ENCODE measurements at regions not wholly inside any gene's neighbourhood (a gene's known extent, or its start where the extent isn't known, plus 50 kb on each side); places are given as distances from the start of the nearest gene placed in this dataset.

DNA sequence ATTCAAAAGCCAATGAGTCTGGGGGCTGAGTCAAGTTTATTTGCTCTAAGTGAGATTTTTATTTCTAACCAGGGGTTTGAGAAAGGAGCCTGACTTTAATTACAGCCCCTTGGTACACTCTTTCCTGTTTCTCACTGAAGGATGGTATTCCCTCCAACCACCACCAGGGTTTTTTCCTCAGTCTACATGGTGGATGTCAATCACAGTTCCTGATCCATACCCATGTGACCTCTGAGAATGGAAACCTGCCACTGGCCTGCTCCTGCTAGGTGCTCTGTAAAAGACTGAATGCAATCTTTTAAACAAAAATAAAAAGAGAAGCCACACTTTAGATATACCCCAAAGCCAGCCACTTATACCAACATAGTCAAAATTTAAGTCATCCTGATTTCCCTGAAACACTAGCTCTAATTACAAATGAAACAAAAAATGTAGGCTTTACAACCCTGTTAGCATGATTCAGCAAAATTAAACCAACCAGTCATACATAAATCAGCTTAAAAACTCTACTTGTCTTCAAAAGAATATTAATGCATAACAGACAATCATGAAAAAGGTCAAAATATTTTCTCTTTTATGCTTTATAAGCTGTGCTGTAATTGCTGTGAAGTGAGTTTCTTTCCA is 112.1 kb upstream of the NWD2 start:
- CTCF ChIA-PET = interaction anchor here (0.7 kb wide), 1 partner anchor 28 kb away, joined by 3 read pairs; no protein-coding TSS in a partner anchor
- TF ChIP-seq ZNF544 (tag by site-specific recombination; IDR thresholded peaks at IDR 0.05) (no peak), ZNF391 (tag by site-specific recombination; IDR thresholded peaks at IDR 0.05; ENCODE audit: borderline replicate concordance, low read depth) (no peak)
- Histone ChIP-seq H3K4me1 (ENCODE audit: control insufficient read depth, insufficient read depth, low read length) (no peaks in the 10 kb centered on the region), H3K36me3 (ENCODE audit: control insufficient read depth in 2 of 2, insufficient read depth in 1 of 2, low read length in 2 of 2) (no peaks in the 10 kb centered on the region), H3K4me3 (ENCODE audit: low read depth, low read length) (no peak overlapping the region), H3K9me3 (ENCODE audit: control insufficient read depth, insufficient read depth, low read depth, low read length) (no peaks in the 10 kb centered on the region), H3K27ac (ENCODE audit: extremely low read depth, low read depth, low read length) (no peak overlapping the region)
- POLR2A ChIA-PET = no interaction called here

DNA sequence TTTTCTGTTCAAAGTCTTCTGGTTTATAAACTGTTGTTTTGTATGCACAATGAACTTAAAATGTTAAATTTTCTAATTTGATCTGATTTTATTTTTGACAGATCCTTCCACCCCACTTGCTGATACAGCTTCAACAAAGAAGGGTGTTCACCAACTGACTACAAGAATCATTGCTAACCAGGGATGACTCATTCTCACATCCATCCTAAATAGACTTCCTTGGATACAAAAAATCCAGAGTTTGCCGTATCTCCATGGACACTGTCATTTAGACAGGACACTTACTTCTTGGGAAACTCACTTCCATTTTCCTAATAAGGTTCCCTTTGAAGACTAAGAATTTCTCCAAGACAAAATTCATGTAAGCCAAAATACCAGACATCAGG is 111.6 kb upstream of the NWD2 start:
- Histone ChIP-seq H3K4me3 (ENCODE audit: low read depth, low read length) (no peak overlapping the region), H3K4me1 (ENCODE audit: control insufficient read depth, insufficient read depth, low read length) (no peaks in the 10 kb centered on the region), H3K27ac (ENCODE audit: extremely low read depth, low read depth, low read length) (no peak overlapping the region), H3K36me3 (ENCODE audit: control insufficient read depth in 2 of 2, insufficient read depth in 1 of 2, low read length in 2 of 2) (no peaks in the 10 kb centered on the region), H3K9me3 (ENCODE audit: control insufficient read depth, insufficient read depth, low read depth, low read length) (no peaks in the 10 kb centered on the region)
- ChIA-PET CTCF (no interaction called here), POLR2A (no interaction called here)
- TF ChIP-seq ZNF610 (tag by site-specific recombination; IDR thresholded peaks at IDR 0.05; ENCODE audit: borderline replicate concordance) = no peak
- TF ChIP-seq ZBTB49 (tag by site-specific recombination; IDR thresholded peaks at IDR 0.05; ENCODE audit: low read depth) = no peak
- no peak for TF ChIP-seq MEIS1 (CRISPR knock-in tag; IDR thresholded peaks at IDR 0.05; ENCODE audit: borderline replicate concordance)
- TF ChIP-seq, protein P1, sequence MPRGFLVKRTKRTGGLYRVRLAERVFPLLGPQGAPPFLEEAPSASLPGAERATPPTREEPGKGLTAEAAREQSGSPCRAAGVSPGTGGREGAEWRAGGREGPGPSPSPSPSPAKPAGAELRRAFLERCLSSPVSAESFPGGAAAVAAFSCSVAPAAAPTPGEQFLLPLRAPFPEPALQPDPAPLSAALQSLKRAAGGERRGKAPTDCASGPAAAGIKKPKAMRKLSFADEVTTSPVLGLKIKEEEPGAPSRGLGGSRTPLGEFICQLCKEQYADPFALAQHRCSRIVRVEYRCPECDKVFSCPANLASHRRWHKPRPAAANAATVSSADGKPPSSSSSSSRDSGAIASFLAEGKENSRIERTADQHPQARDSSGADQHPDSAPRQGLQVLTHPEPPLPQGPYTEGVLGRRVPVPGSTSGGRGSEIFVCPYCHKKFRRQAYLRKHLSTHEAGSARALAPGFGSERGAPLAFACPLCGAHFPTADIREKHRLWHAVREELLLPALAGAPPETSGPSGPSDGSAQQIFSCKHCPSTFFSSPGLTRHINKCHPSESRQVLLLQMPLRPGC (tag by site-specific recombination; IDR thresholded peaks at IDR 0.05) = no peak
- no peak for TF ChIP-seq ZNF791 (tag by site-specific recombination; IDR thresholded peaks at IDR 0.05)
- no peak for TF ChIP-seq SP7 (tag by site-specific recombination; IDR thresholded peaks at IDR 0.05)
- no peak for TF ChIP-seq GLIS2 (tag by site-specific recombination; IDR thresholded peaks at IDR 0.05)
- TF ChIP-seq ZNF48 (tag by site-specific recombination; IDR thresholded peaks at IDR 0.05) = no peak
- no peak for TF ChIP-seq ZNF174 (tag by site-specific recombination; IDR thresholded peaks at IDR 0.05)
- TF ChIP-seq, protein P2, sequence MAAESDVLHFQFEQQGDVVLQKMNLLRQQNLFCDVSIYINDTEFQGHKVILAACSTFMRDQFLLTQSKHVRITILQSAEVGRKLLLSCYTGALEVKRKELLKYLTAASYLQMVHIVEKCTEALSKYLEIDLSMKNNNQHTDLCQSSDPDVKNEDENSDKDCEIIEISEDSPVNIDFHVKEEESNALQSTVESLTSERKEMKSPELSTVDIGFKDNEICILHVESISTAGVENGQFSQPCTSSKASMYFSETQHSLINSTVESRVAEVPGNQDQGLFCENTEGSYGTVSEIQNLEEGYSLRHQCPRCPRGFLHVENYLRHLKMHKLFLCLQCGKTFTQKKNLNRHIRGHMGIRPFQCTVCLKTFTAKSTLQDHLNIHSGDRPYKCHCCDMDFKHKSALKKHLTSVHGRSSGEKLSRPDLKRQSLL (tag by site-specific recombination; IDR thresholded peaks at IDR 0.05) = no peak

GRCh38 chr4:37138019-37138653 is 106.4 kb upstream of the NWD2 start:
- H3K27ac ChIP-seq (ENCODE audit: extremely low read depth, low read depth, low read length) = no peak overlapping the region
- H3K4me3 ChIP-seq (ENCODE audit: low read depth, low read length) = no peak overlapping the region
- ChIA-PET CTCF (no interaction called here), POLR2A (no interaction called here)
- H3K4me1 ChIP-seq (ENCODE audit: control insufficient read depth, insufficient read depth, low read length) = no peaks in the 10 kb centered on the region
- TF ChIP-seq ZNF677 (tag by site-specific recombination; IDR thresholded peaks at IDR 0.05) (no peak), KLF7 (tag by site-specific recombination; IDR thresholded peaks at IDR 0.05; ENCODE audit: borderline replicate concordance) (no peak), ZNF561 (tag by site-specific recombination; IDR thresholded peaks at IDR 0.05; ENCODE audit: borderline replicate concordance) (no peak), TRIM28 (IDR thresholded peaks at IDR 0.05; ENCODE audit: borderline replicate concordance, low read length) (no peak)
- no peaks in the 10 kb centered on the region for H3K9me3 ChIP-seq (ENCODE audit: control insufficient read depth, insufficient read depth, low read depth, low read length)
- H3K36me3 ChIP-seq (ENCODE audit: control insufficient read depth in 2 of 2, insufficient read depth in 1 of 2, low read length in 2 of 2) = no peaks in the 10 kb centered on the region

Data from HEK293 (cell line).